Esophagus muscularis mucosa (tissue), 3 donors: ENCODE measurements at regions not wholly inside any gene's neighbourhood (a gene's known extent, or its start where the extent isn't known, plus 50 kb on each side); places are given as distances from the start of the nearest gene placed in this dataset.

Experiments used
- POLR2AphosphoS5 ChIP-seq, 2 donors: sonication (generic); formaldehyde crosslinking; IDR thresholded peaks; one replicate each; pipeline ENCODE4 v1.6.1; 2017; ENCODE audit warnings: antibody characterized with exemption in 2 of 2
- TF ChIP-seq, protein P1 (sequence below), 3 experiments: fragments of 200-600 bp in 2 of 3; fragments of 450-650 bp in 1 of 3; sonication (generic) in 2 of 3; IDR thresholded peaks; one replicate each; pipeline ENCODE4 v1.5.1; 2017 to 2019; ENCODE audit warnings: antibody characterized with exemption in 3 of 3, mild to moderate bottlenecking in 2 of 3, moderate library complexity in 1 of 3

DNA sequence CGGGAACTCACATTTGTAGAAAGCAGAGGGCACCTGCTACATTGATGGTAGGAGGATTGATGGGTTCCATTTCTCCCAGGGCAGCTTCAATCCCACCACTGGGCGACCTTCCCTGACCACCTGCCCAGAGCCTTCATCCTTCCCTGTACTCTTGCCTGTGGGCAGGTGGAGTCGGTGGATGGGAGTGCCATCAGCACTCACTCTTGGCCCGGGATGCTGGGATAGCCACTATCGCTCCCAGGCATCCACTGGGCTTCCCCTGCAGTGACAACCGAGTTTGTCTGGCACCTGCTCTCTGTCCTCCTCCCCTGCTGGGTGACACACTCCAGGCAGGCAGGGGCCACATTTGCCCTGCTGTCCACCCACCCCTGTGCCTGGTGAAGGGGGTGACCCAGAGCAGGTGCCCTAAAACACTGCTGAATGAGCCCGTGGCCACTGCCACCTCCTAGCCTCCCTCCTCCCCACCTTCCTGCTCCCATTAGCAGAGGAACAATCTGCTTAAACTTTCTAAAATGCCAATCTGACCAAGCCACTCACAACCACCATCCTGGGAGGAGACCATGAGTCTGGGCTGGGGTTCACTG, 604.7 kb downstream of the TBC1D22A start:
- TF ChIP-seq, protein P1, sequence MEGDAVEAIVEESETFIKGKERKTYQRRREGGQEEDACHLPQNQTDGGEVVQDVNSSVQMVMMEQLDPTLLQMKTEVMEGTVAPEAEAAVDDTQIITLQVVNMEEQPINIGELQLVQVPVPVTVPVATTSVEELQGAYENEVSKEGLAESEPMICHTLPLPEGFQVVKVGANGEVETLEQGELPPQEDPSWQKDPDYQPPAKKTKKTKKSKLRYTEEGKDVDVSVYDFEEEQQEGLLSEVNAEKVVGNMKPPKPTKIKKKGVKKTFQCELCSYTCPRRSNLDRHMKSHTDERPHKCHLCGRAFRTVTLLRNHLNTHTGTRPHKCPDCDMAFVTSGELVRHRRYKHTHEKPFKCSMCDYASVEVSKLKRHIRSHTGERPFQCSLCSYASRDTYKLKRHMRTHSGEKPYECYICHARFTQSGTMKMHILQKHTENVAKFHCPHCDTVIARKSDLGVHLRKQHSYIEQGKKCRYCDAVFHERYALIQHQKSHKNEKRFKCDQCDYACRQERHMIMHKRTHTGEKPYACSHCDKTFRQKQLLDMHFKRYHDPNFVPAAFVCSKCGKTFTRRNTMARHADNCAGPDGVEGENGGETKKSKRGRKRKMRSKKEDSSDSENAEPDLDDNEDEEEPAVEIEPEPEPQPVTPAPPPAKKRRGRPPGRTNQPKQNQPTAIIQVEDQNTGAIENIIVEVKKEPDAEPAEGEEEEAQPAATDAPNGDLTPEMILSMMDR (IDR thresholded peaks at IDR 0.05) = no peak
- no peak for TF ChIP-seq POLR2AphosphoS5 (IDR thresholded peaks at IDR 0.05)
